Loucy (cell line): ENCODE measurements at regions not wholly inside any gene's neighbourhood (a gene's known extent, or its start where the extent isn't known, plus 50 kb on each side); places are given as distances from the start of the nearest gene placed in this dataset.

Experiments used
- H2AFZ ChIP-seq: fragments of 200-600 bp; sonication (generic); 2 replicates; pipeline ENCODE4 v1.6.0; 2016; ENCODE audit warnings: antibody characterized with exemption, mild to moderate bottlenecking, low read length, moderate library complexity
- H3F3A ChIP-seq: fragments of 200-600 bp; 2 replicates; pipeline ENCODE4 v1.6.0; 2016; ENCODE audit warnings: antibody characterized with exemption, low read depth, mild to moderate bottlenecking
- H3K27me3 ChIP-seq: fragments of 200-600 bp; sonication (generic); 2 replicates; pipeline ENCODE4 v1.6.1; 2014; ENCODE audit warnings: low read length, mild to moderate bottlenecking; ENCODE audit not compliant: insufficient read depth, poor library complexity, severe bottlenecking
- H3K36me3 ChIP-seq: fragments of 200-600 bp; sonication (generic); 2 replicates; pipeline ENCODE4 v1.6.1; 2016; ENCODE audit warnings: low read length; ENCODE audit not compliant: insufficient read depth
- H3K4me1 ChIP-seq: fragments of 200-600 bp; sonication (generic); 2 replicates; pipeline ENCODE4 v1.5.1; 2014; ENCODE audit warnings: low read length, mild to moderate bottlenecking; ENCODE audit not compliant: insufficient read depth, poor library complexity, severe bottlenecking
- H3K4me2 ChIP-seq: fragments of 200-600 bp; sonication (generic); 2 replicates; pipeline ENCODE4 v1.6.0; 2014; ENCODE audit warnings: antibody characterized with exemption, low read length, low read depth, mild to moderate bottlenecking; ENCODE audit not compliant: poor library complexity, severe bottlenecking
- H3K4me3 ChIP-seq: fragments of 200-600 bp; sonication (generic); 2 replicates; pipeline ENCODE4 v1.5.1; 2014; ENCODE audit warnings: low read length, mild to moderate bottlenecking, mixed read lengths; ENCODE audit not compliant: poor library complexity, severe bottlenecking
- H3K79me2 ChIP-seq: fragments of 200-600 bp; sonication (generic); 2 replicates; pipeline ENCODE4 v1.6.1; 2014; ENCODE audit warnings: low read length; ENCODE audit not compliant: insufficient read depth
- H3K9ac ChIP-seq: fragments of 200-600 bp; sonication (generic); 2 replicates; pipeline ENCODE4 v1.6.0; 2014; ENCODE audit warnings: mild to moderate bottlenecking, low read depth, low read length, moderate library complexity; ENCODE audit not compliant: poor library complexity, severe bottlenecking
- H3K9me2 ChIP-seq: fragments of 200-600 bp; sonication (generic); replicated peaks from 2 replicates; pipeline ENCODE4 v1.6.1; 2016; ENCODE audit warnings: low read depth, low read length, mixed read lengths
- H3K9me3 ChIP-seq: fragments of 200-600 bp; sonication (generic); 2 replicates; pipeline ENCODE4 v1.6.1; 2014; ENCODE audit warnings: mild to moderate bottlenecking, antibody characterized with exemption, low read length, low read depth; ENCODE audit not compliant: insufficient read depth
- H4K20me1 ChIP-seq: fragments of 200-600 bp; sonication (generic); 2 replicates; pipeline ENCODE4 v1.6.0; 2014; ENCODE audit warnings: antibody characterized with exemption, low read length, mild to moderate bottlenecking; ENCODE audit not compliant: insufficient read depth, poor library complexity, severe bottlenecking
- EZH2phosphoT487 ChIP-seq: fragments of 200-600 bp; IDR thresholded peaks from 2 replicates; pipeline ENCODE4 v1.6.1; 2018; ENCODE audit warnings: antibody characterized with exemption, mild to moderate bottlenecking, moderate library complexity, borderline replicate concordance
- TF ChIP-seq, protein P1 (sequence below): fragments of 200-600 bp; sonication (generic); conservative IDR thresholded peaks from 2 replicates; pipeline ENCODE4 v1.5.1; 2014; ENCODE audit warnings: mild to moderate bottlenecking, antibody characterized with exemption, low read length

DNA sequence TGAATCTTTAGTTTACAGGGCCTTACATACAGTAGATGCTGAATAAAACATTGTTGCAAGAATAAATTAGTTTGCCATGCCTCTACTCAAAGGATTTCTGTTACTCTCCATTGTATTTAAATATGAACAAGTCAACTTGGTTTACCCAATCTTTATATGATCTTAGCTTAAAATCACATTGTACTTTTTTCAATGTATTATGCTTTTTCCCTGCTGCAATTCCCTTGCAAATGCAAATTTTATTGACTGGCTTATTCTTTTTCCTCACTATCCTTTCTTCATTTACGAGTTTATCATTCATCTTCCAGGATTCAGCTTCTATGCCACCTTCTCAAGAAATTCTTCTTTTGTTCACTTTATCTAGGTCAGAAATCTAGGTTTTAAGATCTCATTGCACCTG, 571.4 kb upstream of the ZNF804A start:
- Histone ChIP-seq H3K27me3 (no peaks in the 10 kb centered on the region), H3K36me3 (no peaks in the 10 kb centered on the region), H4K20me1 (no peaks in the 10 kb centered on the region)

DNA sequence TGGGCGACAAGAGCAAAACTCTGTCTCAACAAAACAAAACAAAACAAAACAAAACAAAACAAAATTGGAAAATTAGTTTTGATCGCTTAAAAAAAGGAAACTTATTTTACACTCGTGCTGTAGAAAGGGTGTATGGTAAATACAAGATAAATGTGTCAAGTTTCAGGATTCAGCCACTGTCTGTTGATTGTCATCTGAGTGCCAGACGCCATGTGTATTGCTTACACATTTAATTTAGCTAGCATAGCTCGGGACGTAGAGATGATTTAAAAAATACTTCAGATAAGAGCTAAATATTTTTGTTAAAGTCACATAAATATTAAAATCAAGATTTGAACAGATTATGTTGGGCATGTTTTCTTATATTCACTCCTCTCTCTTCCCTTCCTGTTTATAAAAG, 568.1 kb upstream of the ZNF804A start:
- Histone ChIP-seq H3K27me3 (no peaks in the 10 kb centered on the region), H3K9me2 (no peaks in the 10 kb centered on the region), H3K4me3 (no peak overlapping the region), H3F3A (no peaks in the 10 kb centered on the region), H3K9ac (no peak overlapping the region), H2AFZ (no peak overlapping the region), H3K4me2 (no peak overlapping the region), H4K20me1 (no peaks in the 10 kb centered on the region), H3K4me1 (no peaks in the 10 kb centered on the region), H3K9me3 (no peaks in the 10 kb centered on the region), H3K36me3 (no peaks in the 10 kb centered on the region), H3K79me2 (no peaks in the 10 kb centered on the region)
- TF ChIP-seq, protein P1, sequence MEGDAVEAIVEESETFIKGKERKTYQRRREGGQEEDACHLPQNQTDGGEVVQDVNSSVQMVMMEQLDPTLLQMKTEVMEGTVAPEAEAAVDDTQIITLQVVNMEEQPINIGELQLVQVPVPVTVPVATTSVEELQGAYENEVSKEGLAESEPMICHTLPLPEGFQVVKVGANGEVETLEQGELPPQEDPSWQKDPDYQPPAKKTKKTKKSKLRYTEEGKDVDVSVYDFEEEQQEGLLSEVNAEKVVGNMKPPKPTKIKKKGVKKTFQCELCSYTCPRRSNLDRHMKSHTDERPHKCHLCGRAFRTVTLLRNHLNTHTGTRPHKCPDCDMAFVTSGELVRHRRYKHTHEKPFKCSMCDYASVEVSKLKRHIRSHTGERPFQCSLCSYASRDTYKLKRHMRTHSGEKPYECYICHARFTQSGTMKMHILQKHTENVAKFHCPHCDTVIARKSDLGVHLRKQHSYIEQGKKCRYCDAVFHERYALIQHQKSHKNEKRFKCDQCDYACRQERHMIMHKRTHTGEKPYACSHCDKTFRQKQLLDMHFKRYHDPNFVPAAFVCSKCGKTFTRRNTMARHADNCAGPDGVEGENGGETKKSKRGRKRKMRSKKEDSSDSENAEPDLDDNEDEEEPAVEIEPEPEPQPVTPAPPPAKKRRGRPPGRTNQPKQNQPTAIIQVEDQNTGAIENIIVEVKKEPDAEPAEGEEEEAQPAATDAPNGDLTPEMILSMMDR, result no peak
- no peak for TF ChIP-seq EZH2phosphoT487

More for the DNA sequence above, 571.4 kb upstream of the ZNF804A start:
- H3K9me3 ChIP-seq, result no peaks in the 10 kb centered on the region
- no peaks in the 10 kb centered on the region for H3F3A ChIP-seq
- H3K4me1 ChIP-seq, result no peaks in the 10 kb centered on the region
- no peak overlapping the region for H3K4me3 ChIP-seq
- H3K9me2 ChIP-seq, result no peaks in the 10 kb centered on the region
- H3K9ac ChIP-seq, result no peak overlapping the region
- H3K4me2 ChIP-seq, result no peak overlapping the region
- TF ChIP-seq, protein P1, result no peak
- TF ChIP-seq EZH2phosphoT487, result no peak
- no peak overlapping the region for H2AFZ ChIP-seq
- no peaks in the 10 kb centered on the region for H3K79me2 ChIP-seq

- no peaks in the 10 kb centered on the region for H3K79me2 ChIP-seq
- no peaks in the 10 kb centered on the region for H4K20me1 ChIP-seq
- H3K9me2 ChIP-seq, result no peaks in the 10 kb centered on the region
- H3F3A ChIP-seq, result no peaks in the 10 kb centered on the region
- no peaks in the 10 kb centered on the region for H3K27me3 ChIP-seq
- no peak overlapping the region for H2AFZ ChIP-seq
- no peaks in the 10 kb centered on the region for H3K9me3 ChIP-seq
- H3K9ac ChIP-seq, result no peak overlapping the region
- TF ChIP-seq, protein P1, result no peak
- no peak for TF ChIP-seq EZH2phosphoT487
- H3K36me3 ChIP-seq, result no peaks in the 10 kb centered on the region
- H3K4me3 ChIP-seq, result no peak overlapping the region
- H3K4me2 ChIP-seq, result no peak overlapping the region
- H3K4me1 ChIP-seq, result no peaks in the 10 kb centered on the region
Measured at GRCh38 chr2:184030989-184031388, 567.3 kb upstream of the ZNF804A start.
